GM12864 (cell line): ENCODE measurements at regions not wholly inside any gene's neighbourhood (a gene's known extent, or its start where the extent isn't known, plus 50 kb on each side); places are given as distances from the start of the nearest gene placed in this dataset.

Source experiments
- DNase-seq: peaks from one replicate; pipeline ENCODE4 v3.0.0-alpha.2; 2011; ENCODE audit warnings: low read depth
- H3K4me3 ChIP-seq: 2 replicates; pipeline ENCODE4 v1.5.1; 2011; ENCODE audit warnings: mild to moderate bottlenecking, low read depth, low read length, control low read depth
- TF ChIP-seq, protein P1 (sequence below): IDR thresholded peaks from 2 replicates; pipeline ENCODE4 v1.5.1; 2011; ENCODE audit warnings: low read depth, mild to moderate bottlenecking, moderate library complexity, low read length, control low read depth, inconsistent platforms; ENCODE audit errors: missing control alignments

DNA sequence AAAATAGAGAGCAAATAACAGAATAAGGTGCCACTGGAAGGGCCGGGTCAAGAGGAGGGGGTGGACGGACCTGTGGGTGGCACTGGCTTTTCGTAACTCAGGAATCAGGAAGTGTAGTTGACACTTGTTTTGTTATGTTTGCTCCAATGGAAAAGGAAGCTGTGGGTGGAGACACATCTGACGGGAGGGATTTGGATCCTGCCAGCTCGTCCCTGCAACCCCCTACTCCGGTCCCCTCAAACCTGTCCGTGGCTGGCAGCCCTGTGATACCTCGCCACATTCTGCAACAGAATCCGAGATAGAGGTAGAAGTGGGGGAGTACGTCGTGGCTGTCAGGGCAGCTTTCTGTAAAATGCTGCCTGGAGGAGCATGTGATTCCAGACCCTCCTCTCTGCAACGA lies 104.2 kb upstream of the IER5L start:
- TF ChIP-seq, protein P1, sequence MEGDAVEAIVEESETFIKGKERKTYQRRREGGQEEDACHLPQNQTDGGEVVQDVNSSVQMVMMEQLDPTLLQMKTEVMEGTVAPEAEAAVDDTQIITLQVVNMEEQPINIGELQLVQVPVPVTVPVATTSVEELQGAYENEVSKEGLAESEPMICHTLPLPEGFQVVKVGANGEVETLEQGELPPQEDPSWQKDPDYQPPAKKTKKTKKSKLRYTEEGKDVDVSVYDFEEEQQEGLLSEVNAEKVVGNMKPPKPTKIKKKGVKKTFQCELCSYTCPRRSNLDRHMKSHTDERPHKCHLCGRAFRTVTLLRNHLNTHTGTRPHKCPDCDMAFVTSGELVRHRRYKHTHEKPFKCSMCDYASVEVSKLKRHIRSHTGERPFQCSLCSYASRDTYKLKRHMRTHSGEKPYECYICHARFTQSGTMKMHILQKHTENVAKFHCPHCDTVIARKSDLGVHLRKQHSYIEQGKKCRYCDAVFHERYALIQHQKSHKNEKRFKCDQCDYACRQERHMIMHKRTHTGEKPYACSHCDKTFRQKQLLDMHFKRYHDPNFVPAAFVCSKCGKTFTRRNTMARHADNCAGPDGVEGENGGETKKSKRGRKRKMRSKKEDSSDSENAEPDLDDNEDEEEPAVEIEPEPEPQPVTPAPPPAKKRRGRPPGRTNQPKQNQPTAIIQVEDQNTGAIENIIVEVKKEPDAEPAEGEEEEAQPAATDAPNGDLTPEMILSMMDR: no peak
- no peak overlapping the region for H3K4me3 ChIP-seq
- DNase-seq: no peak

DNA sequence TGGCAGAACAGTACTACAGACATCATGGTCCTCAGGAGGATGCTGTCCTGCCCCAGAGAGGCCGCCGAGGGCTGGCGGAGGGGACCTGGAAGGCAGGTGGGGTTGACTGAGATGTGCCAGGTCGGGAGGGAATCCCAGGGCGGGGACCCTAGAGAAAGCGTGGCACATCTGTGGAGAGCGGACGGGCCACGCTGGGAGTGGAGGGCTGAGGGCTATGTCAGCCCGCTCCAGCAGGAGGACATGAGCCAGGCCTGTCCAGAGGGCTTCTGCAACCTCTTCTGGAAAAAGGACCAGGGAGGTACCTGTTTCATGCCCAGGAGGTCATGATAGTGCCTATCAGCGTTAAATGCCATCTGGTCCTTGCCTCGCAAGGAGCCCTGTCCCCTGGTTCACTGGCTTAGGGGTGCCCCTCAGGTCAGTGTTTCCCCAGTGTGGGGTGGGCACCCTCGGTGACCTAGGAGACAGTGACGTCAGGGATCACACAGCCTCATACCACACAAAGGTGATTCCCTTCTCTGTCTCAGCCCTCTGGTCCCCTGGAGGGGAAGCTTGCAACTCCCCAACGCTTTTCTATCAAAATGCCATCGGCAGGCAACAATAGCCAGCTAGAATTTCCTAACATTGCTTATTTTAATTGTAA lies 103.6 kb upstream of the IER5L start:
- no peak for DNase-seq
- TF ChIP-seq, protein P1: no peak
- H3K4me3 ChIP-seq: no peak overlapping the region

DNA sequence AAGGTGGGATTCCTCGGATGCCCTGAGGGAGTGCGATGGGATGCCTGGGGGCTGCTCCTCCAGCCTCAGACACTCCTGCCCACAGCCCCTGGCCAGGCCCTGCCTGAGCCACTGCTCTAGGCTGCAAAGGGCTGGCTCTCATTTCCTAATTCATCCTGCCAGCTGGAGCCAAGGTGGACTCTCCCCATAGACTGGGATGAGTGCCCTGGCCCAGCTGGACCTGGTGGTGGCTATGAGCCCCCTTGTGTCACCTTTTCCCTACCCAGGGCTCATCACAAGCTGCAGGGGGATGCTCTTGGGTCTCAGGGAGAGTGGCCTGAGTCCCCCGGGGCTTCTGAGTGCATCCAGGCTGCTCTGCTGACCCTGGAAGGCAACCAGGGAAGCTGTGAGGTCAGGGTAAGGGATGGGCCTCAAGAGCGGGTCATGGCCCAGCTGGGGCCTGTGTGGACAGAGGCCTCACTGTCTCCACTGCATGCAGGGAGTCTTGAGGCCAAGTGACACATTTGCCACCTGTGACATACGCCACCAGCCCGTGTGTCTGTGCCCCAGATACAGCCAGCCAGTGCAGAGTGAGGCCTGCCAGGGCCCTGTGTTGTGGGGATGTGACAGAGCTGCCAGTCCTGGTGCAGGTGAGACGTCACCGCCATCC lies 102.7 kb upstream of the IER5L start:
- TF ChIP-seq, protein P1: no peak
- no peak overlapping the region for H3K4me3 ChIP-seq

DNA sequence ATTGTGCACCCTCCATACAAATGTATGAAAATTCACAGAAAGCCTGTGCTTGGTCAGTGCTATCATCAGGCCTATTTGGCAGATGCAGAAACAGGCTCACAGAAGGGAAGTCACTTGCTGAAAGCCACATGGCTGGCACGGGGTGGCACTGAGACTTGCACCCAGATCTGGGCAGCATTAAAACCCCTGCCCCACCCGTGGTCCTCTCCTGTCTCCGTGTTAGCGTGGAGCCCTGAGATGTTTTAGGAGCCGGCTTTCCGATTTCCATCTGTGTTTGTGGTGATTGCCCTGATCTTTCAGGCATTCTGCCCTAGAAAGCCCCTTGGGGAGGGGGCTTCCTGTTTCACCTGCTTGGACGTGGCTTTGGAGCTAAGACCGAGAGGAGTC lies 102.2 kb upstream of the IER5L start:
- TF ChIP-seq, protein P1: no peak
- no peak overlapping the region for H3K4me3 ChIP-seq
- DNase-seq: no peak

More for the DNA sequence above, 102.7 kb upstream of the IER5L start:
- DNase-seq: no peak

DNA sequence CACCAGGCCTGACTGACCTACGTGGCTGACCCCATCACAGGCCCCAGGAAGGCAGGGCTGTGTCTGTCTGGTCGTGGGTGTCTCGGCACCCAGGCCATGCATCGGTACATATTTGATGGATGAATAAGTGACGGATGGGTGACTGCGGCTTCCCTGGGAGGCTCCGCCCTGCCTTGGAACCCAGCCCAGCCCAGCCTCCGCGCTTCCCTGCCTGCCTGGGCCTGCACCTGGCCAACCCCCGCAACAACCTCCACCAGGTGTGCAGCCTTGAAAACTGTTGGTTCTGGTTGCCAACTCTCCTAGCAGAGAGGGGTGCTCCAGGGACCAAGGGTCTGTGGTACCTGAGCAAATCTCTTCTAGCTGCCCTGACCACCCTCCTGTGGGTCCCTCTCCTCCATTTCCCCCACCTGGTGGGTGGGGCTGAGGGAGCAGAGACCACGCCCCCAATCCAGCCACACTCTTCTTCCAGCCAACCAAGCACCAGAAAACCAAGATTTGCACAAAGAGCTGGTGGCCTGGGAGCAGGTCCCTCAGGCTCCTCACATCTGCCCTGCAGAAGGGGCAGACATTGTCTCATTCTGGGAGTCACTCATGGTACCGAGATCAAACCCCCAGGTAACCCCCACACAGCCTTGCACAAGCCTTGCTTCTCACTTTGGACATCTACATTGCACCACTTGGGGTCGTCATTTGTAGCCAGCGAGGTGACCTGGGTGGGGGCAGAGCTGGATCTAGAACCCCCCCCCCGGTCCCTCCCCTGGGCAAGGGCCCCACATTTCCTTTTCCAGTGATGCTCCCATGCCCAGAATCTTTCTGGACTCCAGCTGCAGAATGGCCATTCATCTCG lies 100.6 kb upstream of the IER5L start:
- TF ChIP-seq, protein P1: no peak
- no peak for DNase-seq
- H3K4me3 ChIP-seq: no peak overlapping the region

DNA sequence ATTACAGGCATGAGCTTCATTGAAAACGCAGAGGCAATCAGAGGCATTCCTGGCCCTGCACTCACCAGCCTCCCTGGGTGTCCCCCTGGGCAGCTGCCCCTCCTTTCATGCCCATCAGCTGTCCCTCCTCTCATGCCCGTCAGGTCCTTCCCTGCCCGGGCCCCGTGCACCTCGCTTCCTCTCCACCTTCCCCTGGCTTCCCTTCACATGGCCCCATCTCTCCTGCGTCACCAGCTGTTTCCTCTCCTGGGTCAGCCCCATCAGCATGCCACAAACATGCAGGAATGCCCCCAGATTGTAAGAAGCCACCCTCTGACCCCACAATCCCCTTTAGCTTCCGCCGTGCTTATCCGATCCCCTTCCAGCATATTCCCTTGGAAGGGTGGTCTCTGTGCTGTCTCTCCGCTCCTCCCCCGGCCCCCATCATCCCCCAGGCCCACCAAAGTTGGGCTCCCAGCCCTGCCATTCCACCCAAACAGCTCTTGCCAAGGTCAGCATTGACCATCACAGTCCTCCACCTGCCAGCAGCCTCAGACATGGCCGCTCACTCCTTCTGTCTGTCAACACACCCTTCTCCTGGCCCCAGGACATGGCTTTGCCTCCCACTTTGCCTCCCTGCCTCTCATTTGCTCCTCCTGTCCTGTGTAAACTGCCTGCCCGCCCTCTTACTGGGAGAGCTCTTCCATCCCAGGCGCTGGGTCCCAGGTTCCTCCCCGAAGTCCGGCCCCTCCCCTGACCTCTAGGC lies 98.6 kb upstream of the IER5L start:
- TF ChIP-seq, protein P1: no peak
- DNase-seq: no peak
- H3K4me3 ChIP-seq: no peak overlapping the region
